HG03521 (cell line): ENCODE measurements at regions not wholly inside any gene's neighbourhood (a gene's known extent, or its start where the extent isn't known, plus 50 kb on each side); places are given as distances from the start of the nearest gene placed in this dataset.
"Not testable (repeated sequence)": the region's sequence is repeated elsewhere in the genome, so short reads cannot be mapped to it uniquely, and the experiment has no call there.

Source experiments
- ATAC-seq: cut with Tn5 transposase; IDR thresholded peaks from one replicate; pipeline ENCODE4 v1.9.1; 2021; ENCODE audit warnings: mild to moderate bottlenecking, moderate library complexity; ENCODE audit not compliant: unreplicated experiment

GRCh38 chr5:19141937-19142524, 846.0 kb downstream of the CDH18 start:
- ATAC-seq, result not testable (repeated sequence)

- ATAC-seq, result not testable (repeated sequence)
Measured at GRCh38 chr5:19142713-19143414, 845.1 kb downstream of the CDH18 start.

DNA sequence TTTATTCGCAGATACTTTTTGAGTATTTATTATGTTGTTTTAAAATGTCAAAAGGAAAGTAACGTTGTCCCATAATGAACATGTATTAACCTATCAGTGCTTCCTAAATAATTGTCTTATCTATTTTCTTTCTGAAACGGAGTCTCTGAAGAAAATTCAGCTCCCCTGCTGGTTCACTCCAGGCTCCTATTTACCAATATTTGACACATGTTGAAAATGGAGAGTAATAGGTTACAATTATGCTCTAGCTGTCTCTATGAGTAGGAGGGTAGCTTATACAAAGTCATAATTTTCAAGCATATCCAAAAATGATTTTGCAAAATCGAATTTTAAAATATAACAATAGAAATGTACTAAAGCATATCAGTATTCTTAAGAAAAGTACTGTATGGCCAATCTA, 844.1 kb downstream of the CDH18 start:
- ATAC-seq, result no peak

DNA sequence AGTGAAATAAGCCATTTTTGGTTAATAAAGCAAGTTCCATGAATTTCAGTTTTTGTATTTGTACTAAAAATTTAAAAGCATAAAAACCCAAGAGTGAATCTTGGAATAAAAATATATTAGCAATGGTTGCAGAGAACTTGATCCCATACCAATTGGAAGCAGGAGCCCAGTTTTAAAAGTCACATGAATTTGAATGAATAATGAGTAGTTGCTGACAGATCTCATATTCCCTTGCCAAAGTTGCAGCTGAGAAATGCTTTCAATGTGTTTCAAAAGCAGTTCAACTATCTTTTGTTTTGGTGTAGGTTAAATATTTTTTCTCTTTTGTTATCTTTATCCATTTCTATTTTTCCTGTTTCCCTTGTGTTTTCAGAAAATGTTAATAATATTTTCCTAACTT, 818.6 kb downstream of the CDH18 start:
- no peak for ATAC-seq

- ATAC-seq, result no peak
Measured at GRCh38 chr5:19172926-19173470, 815.0 kb downstream of the CDH18 start.

DNA sequence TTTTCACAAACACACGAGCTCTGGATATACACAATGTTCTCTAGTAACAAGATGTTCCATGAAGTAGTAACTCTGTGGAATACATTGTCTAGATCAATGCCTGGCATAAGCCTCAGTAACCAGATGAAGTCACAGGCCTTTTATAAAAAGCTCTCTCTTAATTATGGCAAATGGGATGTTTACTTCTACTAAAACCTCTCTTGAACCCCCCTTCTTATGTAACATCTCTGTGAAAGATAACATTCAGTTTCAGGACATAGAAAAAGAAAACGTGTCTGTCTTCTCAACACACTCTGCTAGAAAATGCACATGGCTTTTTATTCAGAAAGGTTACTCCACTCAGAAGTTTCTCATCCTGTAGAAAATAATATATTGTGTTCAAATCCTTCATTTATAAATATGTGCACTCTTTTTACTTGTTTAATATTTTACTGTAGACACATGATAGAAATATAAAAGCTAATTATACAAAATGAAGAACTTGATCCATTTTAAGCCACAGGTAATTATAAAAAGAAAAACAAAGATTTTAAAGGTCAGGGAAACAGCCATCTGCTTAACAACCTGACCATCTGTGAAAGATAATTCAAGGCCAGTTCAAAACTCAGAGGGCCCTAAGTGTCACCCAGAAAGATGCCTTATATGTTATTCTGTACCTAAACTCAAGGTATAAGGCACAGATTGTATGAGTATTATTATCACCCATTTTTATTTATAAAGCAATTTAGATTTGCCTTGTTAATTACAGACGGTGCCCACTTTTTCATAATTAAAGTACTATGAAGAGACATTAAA, 812.0 kb downstream of the CDH18 start:
- no peak for ATAC-seq

DNA sequence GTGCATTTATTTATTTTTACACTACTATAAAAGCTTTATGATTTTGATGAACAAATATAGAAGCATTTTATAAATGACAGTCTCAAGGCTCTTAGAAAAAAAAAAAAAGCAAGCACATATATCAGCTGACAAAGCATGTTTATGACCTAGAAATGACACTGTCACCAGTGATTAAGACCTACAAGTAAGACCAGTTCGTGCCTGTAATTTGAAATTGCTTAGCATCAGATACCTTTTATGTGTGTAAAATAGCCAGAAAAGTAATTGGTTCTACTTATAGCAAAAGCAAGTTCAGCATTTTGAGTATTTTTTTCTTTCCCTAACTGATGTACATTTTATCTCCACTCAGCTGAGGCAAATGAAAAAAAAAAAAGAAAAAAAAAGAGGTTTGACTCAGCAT, 808.4 kb downstream of the CDH18 start:
- no peak for ATAC-seq

- ATAC-seq, result no peak
Measured at GRCh38 chr5:19189176-19189575, 798.8 kb downstream of the CDH18 start.

- no peak for ATAC-seq
Measured at GRCh38 chr5:19193631-19194030, 794.4 kb downstream of the CDH18 start.

GRCh38 chr5:19196631-19197030, 791.4 kb downstream of the CDH18 start:
- no peak for ATAC-seq

GRCh38 chr5:19200251-19200650, 787.7 kb downstream of the CDH18 start:
- ATAC-seq, result no peak

DNA sequence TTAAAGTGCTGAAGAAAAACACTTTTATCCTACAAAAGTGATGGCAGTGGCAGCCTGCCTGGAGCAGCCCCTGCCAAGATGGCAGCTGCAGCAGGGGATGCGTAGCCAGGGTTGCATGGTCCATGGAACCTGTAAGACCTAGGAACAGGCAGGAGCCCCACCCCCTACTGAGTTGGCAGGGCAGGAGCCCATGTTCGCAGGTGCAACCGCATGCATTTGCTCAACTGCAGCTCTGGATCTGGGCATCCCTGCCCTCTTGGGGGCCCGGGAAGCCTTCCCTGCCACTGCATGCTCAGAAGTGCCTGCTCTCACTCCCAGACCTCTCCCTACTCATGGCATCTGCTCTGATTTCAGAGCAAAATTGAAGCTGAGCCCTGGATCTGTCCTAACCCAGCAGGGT, 779.6 kb downstream of the CDH18 start:
- ATAC-seq, result no peak

DNA sequence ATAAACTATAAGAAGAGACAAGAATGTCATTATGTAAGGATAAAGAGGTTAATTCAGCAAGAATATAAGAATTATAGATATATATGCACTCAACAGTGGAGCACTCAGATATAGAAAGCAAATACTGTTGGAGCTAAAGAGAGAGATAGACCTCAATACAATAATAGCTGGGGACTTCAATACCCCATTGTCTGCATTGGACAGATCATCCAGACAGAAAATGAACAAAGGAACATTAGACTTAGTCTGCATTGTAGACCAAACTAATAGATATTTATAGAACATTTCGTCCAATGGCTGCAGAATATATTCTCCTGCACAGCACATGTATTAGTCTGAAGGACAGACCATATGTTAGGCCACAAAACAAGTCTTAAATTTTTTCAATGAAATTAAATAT, 777.1 kb downstream of the CDH18 start:
- ATAC-seq, result no peak

DNA sequence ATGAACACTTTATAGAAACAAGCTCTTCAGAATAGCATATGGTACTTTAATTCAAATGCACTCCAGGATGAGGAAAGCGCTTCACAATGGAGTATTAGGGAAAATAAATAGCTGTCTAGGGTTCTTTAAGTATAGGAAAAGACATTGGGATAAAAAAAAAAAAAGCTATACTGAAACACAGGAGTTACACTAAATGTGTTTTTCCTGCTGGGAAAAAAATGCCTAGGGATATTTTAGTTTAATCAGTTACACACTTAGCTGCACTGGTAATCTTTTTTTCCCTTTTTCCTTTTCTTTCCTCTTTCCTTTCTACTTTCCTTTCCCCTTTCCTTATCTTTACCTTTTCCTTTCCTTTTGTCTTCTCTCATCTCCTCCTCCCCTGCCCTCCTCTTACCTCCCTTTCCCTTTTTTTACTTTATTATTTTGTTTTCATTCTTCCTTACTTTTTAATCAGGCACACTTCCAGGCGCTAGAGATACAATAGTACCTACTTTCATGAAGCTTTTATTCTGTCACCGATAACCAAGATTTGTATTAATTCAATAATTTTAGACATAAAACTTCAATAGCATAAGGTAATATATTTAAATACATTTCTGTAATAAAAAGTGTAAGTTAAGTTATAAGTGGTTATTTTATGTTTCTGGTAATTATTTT, 758.7 kb downstream of the CDH18 start:
- no peak for ATAC-seq

DNA sequence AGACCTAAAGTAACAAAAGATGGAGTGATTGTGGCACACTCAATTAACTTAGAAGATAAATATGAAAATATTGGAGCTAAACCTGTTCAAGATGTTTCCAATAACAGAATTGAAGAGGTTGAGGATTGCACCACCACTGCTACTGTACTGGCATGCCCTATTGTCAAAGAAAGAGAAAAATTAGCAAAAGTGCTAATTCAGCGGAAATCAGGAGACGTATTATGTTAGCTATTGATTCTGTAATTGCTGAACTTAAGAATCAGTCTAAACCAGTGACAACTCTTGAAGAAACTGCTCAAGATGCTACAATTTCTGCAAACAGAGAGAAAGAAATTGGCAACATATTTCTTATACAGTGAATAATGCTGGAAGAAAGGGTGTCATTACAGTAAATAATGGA, 754.4 kb downstream of the CDH18 start:
- no peak for ATAC-seq

GRCh38 chr5:19235101-19235584, 752.9 kb downstream of the CDH18 start:
- ATAC-seq, result no peak

GRCh38 chr5:19240170-19240569, 747.8 kb downstream of the CDH18 start:
- no peak for ATAC-seq

DNA sequence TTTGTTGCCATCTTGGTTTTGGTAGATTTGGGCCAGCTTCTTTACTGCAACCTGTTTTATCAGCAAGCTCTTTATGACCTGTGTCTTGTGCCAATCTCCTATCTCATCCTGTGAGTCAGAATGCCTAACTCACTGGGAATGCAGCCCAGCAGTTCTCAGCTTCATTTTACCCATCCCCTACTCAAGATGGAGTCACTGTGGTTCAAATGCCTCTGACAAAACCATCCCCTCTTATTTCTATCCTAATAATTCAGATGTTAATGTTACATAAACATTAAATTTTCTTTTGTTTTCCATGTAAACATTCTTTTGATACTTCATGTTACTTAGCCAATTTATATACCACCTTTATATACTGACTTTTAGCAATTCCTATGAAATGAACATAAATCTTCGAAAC, 746.3 kb downstream of the CDH18 start:
- ATAC-seq, result no peak

DNA sequence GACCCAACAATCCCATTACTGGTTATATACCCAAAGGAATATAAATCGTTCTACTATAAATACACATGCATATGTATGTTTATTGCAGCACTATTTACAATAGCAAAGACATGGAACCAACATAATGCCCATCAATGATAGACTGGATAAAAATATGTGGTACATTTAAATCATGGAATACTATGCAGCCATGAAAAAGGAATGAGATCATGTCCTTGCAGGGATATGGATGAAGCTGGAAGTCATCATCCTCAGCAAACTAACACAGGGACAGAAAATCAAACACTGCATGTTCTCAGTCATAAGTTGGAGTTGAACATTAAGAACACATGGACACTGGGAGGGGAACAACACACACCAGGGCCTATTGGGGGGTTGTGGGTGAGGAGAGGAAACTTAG, 741.8 kb downstream of the CDH18 start:
- ATAC-seq, result not testable (repeated sequence)

- no peak for ATAC-seq
Measured at GRCh38 chr5:19247302-19247701, 740.7 kb downstream of the CDH18 start.

DNA sequence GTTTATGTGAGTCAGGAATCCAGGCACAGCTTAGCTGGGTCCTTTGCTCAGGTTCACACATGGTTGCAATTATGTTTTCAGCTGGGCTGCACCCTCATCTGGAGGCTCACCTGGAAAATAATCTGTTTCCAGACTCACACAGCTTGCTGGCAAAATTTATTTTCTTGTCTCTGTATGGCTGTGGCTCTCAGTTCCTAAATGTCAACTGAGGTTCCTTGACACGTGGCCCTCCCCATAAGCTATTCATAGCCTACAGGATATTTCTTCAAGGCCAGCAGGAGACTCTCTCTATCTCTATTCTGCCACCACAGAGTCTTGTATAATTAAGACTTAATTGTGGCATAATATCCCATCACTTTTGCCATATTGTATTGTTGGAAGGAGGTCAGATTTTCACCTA, 732.0 kb downstream of the CDH18 start:
- no peak for ATAC-seq
